Large intestine (tissue), 3 donors: ENCODE measurements at regions not wholly inside any gene's neighbourhood (a gene's known extent, or its start where the extent isn't known, plus 50 kb on each side); places are given as distances from the start of the nearest gene placed in this dataset.

Experiments used
- DNase-seq, 2 donors: peaks; one replicate each; pipeline versions ENCODE4 v3.0.0 to v3.0.0-alpha.2; 2013
- H3K27ac ChIP-seq: one replicate; pipeline ENCODE4 v1.5.1; 2013; ENCODE audit warnings: low read length
- H3K27me3 ChIP-seq: 2 replicates; pipeline ENCODE4 v1.6.1; 2013; ENCODE audit warnings: low read length; ENCODE audit not compliant: control insufficient read depth, insufficient read depth
- H3K36me3 ChIP-seq: 2 replicates; pipeline ENCODE4 v1.6.1; 2013; ENCODE audit warnings: low read length; ENCODE audit not compliant: control insufficient read depth, insufficient read depth
- H3K4me1 ChIP-seq: one replicate; pipeline ENCODE4 v1.6.1; 2013; ENCODE audit warnings: low read length; ENCODE audit not compliant: control insufficient read depth, insufficient read depth
- H3K4me3 ChIP-seq: one replicate; pipeline ENCODE4 v1.5.1; 2013; ENCODE audit warnings: low read length
- H3K9me3 ChIP-seq: one replicate; pipeline ENCODE4 v1.6.1; 2013; ENCODE audit warnings: mild to moderate bottlenecking, low read depth, low read length, moderate library complexity; ENCODE audit not compliant: control insufficient read depth
- WGBS: methylation state at CpG from one replicate; pipeline ENCODE4 v1.1.5; 2013; ENCODE audit warnings: low lambda C conversion rate; ENCODE audit not compliant: insufficient coverage; 5-methylcytosine and 5-hydroxymethylcytosine counted together

- H3K27me3 ChIP-seq: peaks cover 2% of the 10 kb centered on the region
- H3K27ac ChIP-seq: no peak overlapping the region
- H3K36me3 ChIP-seq: no peaks in the 10 kb centered on the region
- no peak overlapping the region for H3K4me3 ChIP-seq
- no peak for DNase-seq
- 39% methylated on average over 3 of the region's 6 CpGs for WGBS
- no peaks in the 10 kb centered on the region for H3K9me3 ChIP-seq
- H3K4me1 ChIP-seq: no peaks in the 10 kb centered on the region
These were observed 314.4 kb downstream of the MTX2 start for GRCh38 chr2:176583607-176584006.

- 60% methylated on average over 1 of the region's 3 CpGs for WGBS
- Histone ChIP-seq H3K4me1 (no peaks in the 10 kb centered on the region), H3K36me3 (no peaks in the 10 kb centered on the region), H3K9me3 (no peaks in the 10 kb centered on the region), H3K4me3 (no peak overlapping the region), H3K27me3 (peaks cover 2% of the 10 kb centered on the region), H3K27ac (no peak overlapping the region)
- peak in 1 of 2 donors; percentile 50 for DNase-seq
These were observed 315.1 kb downstream of the MTX2 start for GRCh38 chr2:176584333-176584732.

GRCh38 chr2:176585291-176585690, 316.0 kb downstream of the MTX2 start:
- Histone ChIP-seq H3K36me3 (no peaks in the 10 kb centered on the region), H3K4me1 (no peaks in the 10 kb centered on the region), H3K27me3 (peaks cover 2% of the 10 kb centered on the region), H3K27ac (no peak overlapping the region), H3K4me3 (no peak overlapping the region), H3K9me3 (no peaks in the 10 kb centered on the region)
- no CpG with 5 or more reads among the region's 1 CpG for WGBS
- no peak for DNase-seq

- WGBS: 17% methylated on average over 1 of the region's 2 CpGs
These were observed 316.5 kb downstream of the MTX2 start for GRCh38 chr2:176585791-176586190.

GRCh38 chr2:176589287-176589686, 320.0 kb downstream of the MTX2 start:
- Histone ChIP-seq H3K4me3 (no peak overlapping the region), H3K9me3 (no peaks in the 10 kb centered on the region), H3K27ac (no peak overlapping the region), H3K4me1 (no peaks in the 10 kb centered on the region), H3K27me3 (peaks cover 6% of the 10 kb centered on the region), H3K36me3 (no peaks in the 10 kb centered on the region)
- WGBS: 56% methylated on average over 3 of the region's 7 CpGs
- DNase-seq: no peak

More at GRCh38 chr2:176585791-176586190, 316.5 kb downstream of the MTX2 start:
- no peak overlapping the region for H3K4me3 ChIP-seq
- H3K27ac ChIP-seq: no peak overlapping the region
- H3K9me3 ChIP-seq: no peaks in the 10 kb centered on the region
- no peaks in the 10 kb centered on the region for H3K4me1 ChIP-seq
- no peak for DNase-seq
- H3K36me3 ChIP-seq: no peaks in the 10 kb centered on the region
- H3K27me3 ChIP-seq: peaks cover 2% of the 10 kb centered on the region

- DNase-seq: no peak
- WGBS: 83% methylated on average over 2 of the region's 11 CpGs
- no peak overlapping the region for H3K27ac ChIP-seq
- no peaks in the 10 kb centered on the region for H3K9me3 ChIP-seq
- H3K4me3 ChIP-seq: no peak overlapping the region
- no peaks in the 10 kb centered on the region for H3K36me3 ChIP-seq
- H3K4me1 ChIP-seq: no peaks in the 10 kb centered on the region
- H3K27me3 ChIP-seq: peaks cover 6% of the 10 kb centered on the region
These were observed 320.7 kb downstream of the MTX2 start for GRCh38 chr2:176589825-176590440.

GRCh38 chr2:176592216-176592615, 323.0 kb downstream of the MTX2 start:
- no peak for DNase-seq
- Histone ChIP-seq H3K27ac (no peak overlapping the region), H3K9me3 (no peaks in the 10 kb centered on the region), H3K36me3 (no peaks in the 10 kb centered on the region), H3K4me3 (no peak overlapping the region), H3K27me3 (peaks cover 8% of the 10 kb centered on the region), H3K4me1 (no peaks in the 10 kb centered on the region)
- 86% methylated on average over 1 of the region's 6 CpGs for WGBS

GRCh38 chr2:176595986-176596385, 326.7 kb downstream of the MTX2 start:
- 52% methylated on average over 3 of the region's 3 CpGs for WGBS
- Histone ChIP-seq H3K27me3 (peaks cover 8% of the 10 kb centered on the region), H3K4me1 (no peaks in the 10 kb centered on the region)

GRCh38 chr2:176597916-176598315, 328.7 kb downstream of the MTX2 start:
- Histone ChIP-seq H3K27me3 (peaks cover 2% of the 10 kb centered on the region), H3K9me3 (no peaks in the 10 kb centered on the region), H3K36me3 (no peaks in the 10 kb centered on the region), H3K4me3 (no peak overlapping the region), H3K4me1 (no peaks in the 10 kb centered on the region), H3K27ac (no peak overlapping the region)
- no peak for DNase-seq
- WGBS: 33% methylated on average over 1 of the region's 1 CpG

More at GRCh38 chr2:176595986-176596385, 326.7 kb downstream of the MTX2 start:
- H3K9me3 ChIP-seq: no peaks in the 10 kb centered on the region
- no peaks in the 10 kb centered on the region for H3K36me3 ChIP-seq
- no peak overlapping the region for H3K27ac ChIP-seq
- no peak overlapping the region for H3K4me3 ChIP-seq
- DNase-seq: no peak

- Histone ChIP-seq H3K27me3 (peaks cover 2% of the 10 kb centered on the region), H3K4me1 (no peaks in the 10 kb centered on the region), H3K36me3 (no peaks in the 10 kb centered on the region), H3K27ac (no peak overlapping the region), H3K9me3 (no peaks in the 10 kb centered on the region), H3K4me3 (no peak overlapping the region)
- DNase-seq: no peak
- WGBS: no CpG with 5 or more reads among the region's 2 CpGs
These were observed 329.1 kb downstream of the MTX2 start for GRCh38 chr2:176598351-176598750.

GRCh38 chr2:176599796-176600485, 330.7 kb downstream of the MTX2 start:
- WGBS: 89% methylated on average over 3 of the region's 10 CpGs
- Histone ChIP-seq H3K9me3 (no peaks in the 10 kb centered on the region), H3K27me3 (peaks cover 2% of the 10 kb centered on the region), H3K4me3 (no peak overlapping the region), H3K27ac (no peak overlapping the region), H3K4me1 (no peaks in the 10 kb centered on the region), H3K36me3 (no peaks in the 10 kb centered on the region)
- no peak for DNase-seq
